Neural cell (in vitro differentiated cells): ENCODE measurements at regions not wholly inside any gene's neighbourhood (a gene's known extent, or its start where the extent isn't known, plus 50 kb on each side); places are given as distances from the start of the nearest gene placed in this dataset.

Experiments used
- EP300 ChIP-seq: fragments of 450-650 bp; conservative IDR thresholded peaks from 2 replicates; pipeline ENCODE4 v1.6.1; 2014; ENCODE audit warnings: antibody characterized with exemption, mild to moderate bottlenecking, moderate library complexity; ENCODE audit not compliant: poor library complexity, severe bottlenecking
- EZH2 ChIP-seq: fragments of 200-600, 300-800 bp; shearing (Covaris generic), sonication (generic); IDR thresholded peaks from 2 replicates; pipeline ENCODE4 v1.6.1; 2014; ENCODE audit warnings: antibody characterized with exemption, low read length, borderline replicate concordance, mild to moderate bottlenecking; ENCODE audit not compliant: insufficient read depth, poor library complexity, severe bottlenecking
- POLR2AphosphoS5 ChIP-seq: IDR thresholded peaks from 2 replicates; pipeline ENCODE4 v1.6.1; 2012
- RAD21 ChIP-seq: fragments of 450-650 bp; conservative IDR thresholded peaks from 2 replicates; pipeline ENCODE4 v1.6.1; 2014; ENCODE audit warnings: antibody characterized with exemption, mild to moderate bottlenecking, moderate library complexity
- SMC3 ChIP-seq: fragments of 450-650 bp; conservative IDR thresholded peaks from 2 replicates; pipeline ENCODE4 v1.6.1; 2014; ENCODE audit warnings: antibody characterized with exemption, mild to moderate bottlenecking, moderate library complexity; ENCODE audit not compliant: poor library complexity
- TF ChIP-seq, protein P1 (sequence below): fragments of 450-650 bp; IDR thresholded peaks from 2 replicates; pipeline ENCODE4 v1.5.1; 2014; ENCODE audit warnings: antibody characterized with exemption, mild to moderate bottlenecking, moderate library complexity; ENCODE audit not compliant: poor library complexity, severe bottlenecking
- TF ChIP-seq, protein P2 (sequence below): IDR thresholded peaks from 2 replicates; pipeline ENCODE4 v1.6.1; 2012; ENCODE audit warnings: borderline replicate concordance

GRCh38 chr15:81924729-81925128, 121.1 kb downstream of the MEX3B start:
- TF ChIP-seq EZH2 (no peak), RAD21 (no peak), POLR2AphosphoS5 (no peak), SMC3 (no peak), EP300 (no peak)
- TF ChIP-seq, protein P1, sequence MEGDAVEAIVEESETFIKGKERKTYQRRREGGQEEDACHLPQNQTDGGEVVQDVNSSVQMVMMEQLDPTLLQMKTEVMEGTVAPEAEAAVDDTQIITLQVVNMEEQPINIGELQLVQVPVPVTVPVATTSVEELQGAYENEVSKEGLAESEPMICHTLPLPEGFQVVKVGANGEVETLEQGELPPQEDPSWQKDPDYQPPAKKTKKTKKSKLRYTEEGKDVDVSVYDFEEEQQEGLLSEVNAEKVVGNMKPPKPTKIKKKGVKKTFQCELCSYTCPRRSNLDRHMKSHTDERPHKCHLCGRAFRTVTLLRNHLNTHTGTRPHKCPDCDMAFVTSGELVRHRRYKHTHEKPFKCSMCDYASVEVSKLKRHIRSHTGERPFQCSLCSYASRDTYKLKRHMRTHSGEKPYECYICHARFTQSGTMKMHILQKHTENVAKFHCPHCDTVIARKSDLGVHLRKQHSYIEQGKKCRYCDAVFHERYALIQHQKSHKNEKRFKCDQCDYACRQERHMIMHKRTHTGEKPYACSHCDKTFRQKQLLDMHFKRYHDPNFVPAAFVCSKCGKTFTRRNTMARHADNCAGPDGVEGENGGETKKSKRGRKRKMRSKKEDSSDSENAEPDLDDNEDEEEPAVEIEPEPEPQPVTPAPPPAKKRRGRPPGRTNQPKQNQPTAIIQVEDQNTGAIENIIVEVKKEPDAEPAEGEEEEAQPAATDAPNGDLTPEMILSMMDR, result no peak
- TF ChIP-seq, protein P2, sequence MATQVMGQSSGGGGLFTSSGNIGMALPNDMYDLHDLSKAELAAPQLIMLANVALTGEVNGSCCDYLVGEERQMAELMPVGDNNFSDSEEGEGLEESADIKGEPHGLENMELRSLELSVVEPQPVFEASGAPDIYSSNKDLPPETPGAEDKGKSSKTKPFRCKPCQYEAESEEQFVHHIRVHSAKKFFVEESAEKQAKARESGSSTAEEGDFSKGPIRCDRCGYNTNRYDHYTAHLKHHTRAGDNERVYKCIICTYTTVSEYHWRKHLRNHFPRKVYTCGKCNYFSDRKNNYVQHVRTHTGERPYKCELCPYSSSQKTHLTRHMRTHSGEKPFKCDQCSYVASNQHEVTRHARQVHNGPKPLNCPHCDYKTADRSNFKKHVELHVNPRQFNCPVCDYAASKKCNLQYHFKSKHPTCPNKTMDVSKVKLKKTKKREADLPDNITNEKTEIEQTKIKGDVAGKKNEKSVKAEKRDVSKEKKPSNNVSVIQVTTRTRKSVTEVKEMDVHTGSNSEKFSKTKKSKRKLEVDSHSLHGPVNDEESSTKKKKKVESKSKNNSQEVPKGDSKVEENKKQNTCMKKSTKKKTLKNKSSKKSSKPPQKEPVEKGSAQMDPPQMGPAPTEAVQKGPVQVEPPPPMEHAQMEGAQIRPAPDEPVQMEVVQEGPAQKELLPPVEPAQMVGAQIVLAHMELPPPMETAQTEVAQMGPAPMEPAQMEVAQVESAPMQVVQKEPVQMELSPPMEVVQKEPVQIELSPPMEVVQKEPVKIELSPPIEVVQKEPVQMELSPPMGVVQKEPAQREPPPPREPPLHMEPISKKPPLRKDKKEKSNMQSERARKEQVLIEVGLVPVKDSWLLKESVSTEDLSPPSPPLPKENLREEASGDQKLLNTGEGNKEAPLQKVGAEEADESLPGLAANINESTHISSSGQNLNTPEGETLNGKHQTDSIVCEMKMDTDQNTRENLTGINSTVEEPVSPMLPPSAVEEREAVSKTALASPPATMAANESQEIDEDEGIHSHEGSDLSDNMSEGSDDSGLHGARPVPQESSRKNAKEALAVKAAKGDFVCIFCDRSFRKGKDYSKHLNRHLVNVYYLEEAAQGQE, result no peak
